Neural cell (in vitro differentiated cells): ENCODE measurements at regions not wholly inside any gene's neighbourhood (a gene's known extent, or its start where the extent isn't known, plus 50 kb on each side); places are given as distances from the start of the nearest gene placed in this dataset.

Experiments used
- EP300 ChIP-seq: fragments of 450-650 bp; conservative IDR thresholded peaks from 2 replicates; pipeline ENCODE4 v1.6.1; 2014; ENCODE audit warnings: antibody characterized with exemption, mild to moderate bottlenecking, moderate library complexity; ENCODE audit not compliant: poor library complexity, severe bottlenecking
- EZH2 ChIP-seq: fragments of 200-600, 300-800 bp; shearing (Covaris generic), sonication (generic); IDR thresholded peaks from 2 replicates; pipeline ENCODE4 v1.6.1; 2014; ENCODE audit warnings: antibody characterized with exemption, low read length, borderline replicate concordance, mild to moderate bottlenecking; ENCODE audit not compliant: insufficient read depth, poor library complexity, severe bottlenecking
- POLR2AphosphoS5 ChIP-seq: IDR thresholded peaks from 2 replicates; pipeline ENCODE4 v1.6.1; 2012
- RAD21 ChIP-seq: fragments of 450-650 bp; conservative IDR thresholded peaks from 2 replicates; pipeline ENCODE4 v1.6.1; 2014; ENCODE audit warnings: antibody characterized with exemption, mild to moderate bottlenecking, moderate library complexity
- SMC3 ChIP-seq: fragments of 450-650 bp; conservative IDR thresholded peaks from 2 replicates; pipeline ENCODE4 v1.6.1; 2014; ENCODE audit warnings: antibody characterized with exemption, mild to moderate bottlenecking, moderate library complexity; ENCODE audit not compliant: poor library complexity
- TF ChIP-seq, protein P1 (sequence below): fragments of 450-650 bp; IDR thresholded peaks from 2 replicates; pipeline ENCODE4 v1.5.1; 2014; ENCODE audit warnings: antibody characterized with exemption, mild to moderate bottlenecking, moderate library complexity; ENCODE audit not compliant: poor library complexity, severe bottlenecking

GRCh38 chr5:6905883-6906282 is 192.7 kb downstream of the TENT4A start:
- TF ChIP-seq, protein P1, sequence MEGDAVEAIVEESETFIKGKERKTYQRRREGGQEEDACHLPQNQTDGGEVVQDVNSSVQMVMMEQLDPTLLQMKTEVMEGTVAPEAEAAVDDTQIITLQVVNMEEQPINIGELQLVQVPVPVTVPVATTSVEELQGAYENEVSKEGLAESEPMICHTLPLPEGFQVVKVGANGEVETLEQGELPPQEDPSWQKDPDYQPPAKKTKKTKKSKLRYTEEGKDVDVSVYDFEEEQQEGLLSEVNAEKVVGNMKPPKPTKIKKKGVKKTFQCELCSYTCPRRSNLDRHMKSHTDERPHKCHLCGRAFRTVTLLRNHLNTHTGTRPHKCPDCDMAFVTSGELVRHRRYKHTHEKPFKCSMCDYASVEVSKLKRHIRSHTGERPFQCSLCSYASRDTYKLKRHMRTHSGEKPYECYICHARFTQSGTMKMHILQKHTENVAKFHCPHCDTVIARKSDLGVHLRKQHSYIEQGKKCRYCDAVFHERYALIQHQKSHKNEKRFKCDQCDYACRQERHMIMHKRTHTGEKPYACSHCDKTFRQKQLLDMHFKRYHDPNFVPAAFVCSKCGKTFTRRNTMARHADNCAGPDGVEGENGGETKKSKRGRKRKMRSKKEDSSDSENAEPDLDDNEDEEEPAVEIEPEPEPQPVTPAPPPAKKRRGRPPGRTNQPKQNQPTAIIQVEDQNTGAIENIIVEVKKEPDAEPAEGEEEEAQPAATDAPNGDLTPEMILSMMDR, result no peak
- no peak for TF ChIP-seq EZH2
- TF ChIP-seq SMC3, result no peak
- TF ChIP-seq POLR2AphosphoS5, result no peak
- no peak for TF ChIP-seq RAD21
- TF ChIP-seq EP300, result no peak
